Limb (tissue), 2 donors: ENCODE measurements at regions not wholly inside any gene's neighbourhood (a gene's known extent, or its start where the extent isn't known, plus 50 kb on each side); places are given as distances from the start of the nearest gene placed in this dataset.
A peak's percentile ranks its signal among the peaks of the same experiment; 100 is the strongest.

ENCODE experiments used
- DNase-seq, 2 donors: peaks; one replicate each; pipeline ENCODE4 v3.0.0-alpha.2; 2016; ENCODE audit errors: extremely low spot score in 2 of 2

GRCh38 chr15:39495871-39496840 lies 84.7 kb upstream of the THBS1 start:
- no peak for DNase-seq

- no peak for DNase-seq
Observed at GRCh38 chr15:39497016-39497758, 83.7 kb upstream of the THBS1 start.

GRCh38 chr15:39497759-39498565 lies 82.9 kb upstream of the THBS1 start:
- no peak for DNase-seq

DNA sequence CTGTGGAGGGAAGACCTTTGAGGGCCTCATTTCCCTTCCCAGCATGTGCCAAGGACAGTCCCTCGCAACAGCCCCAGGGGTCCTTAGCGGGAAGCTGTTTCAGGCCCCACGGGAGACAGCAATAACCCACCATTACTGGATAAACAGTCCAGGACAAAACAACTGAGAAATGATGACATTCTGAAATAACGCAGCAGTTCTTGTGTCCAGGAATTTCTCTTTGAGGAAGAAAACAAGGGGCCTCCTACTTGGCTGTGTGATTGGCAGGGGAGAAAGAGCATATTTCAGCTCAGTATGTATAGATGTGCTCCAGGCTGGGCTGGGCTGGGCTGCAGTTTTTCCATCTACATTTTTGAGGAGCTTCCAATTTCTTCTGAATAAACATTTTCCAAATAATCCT lies 82.2 kb upstream of the THBS1 start:
- peak in 1 of 2 donors; percentile 80 for DNase-seq

DNA sequence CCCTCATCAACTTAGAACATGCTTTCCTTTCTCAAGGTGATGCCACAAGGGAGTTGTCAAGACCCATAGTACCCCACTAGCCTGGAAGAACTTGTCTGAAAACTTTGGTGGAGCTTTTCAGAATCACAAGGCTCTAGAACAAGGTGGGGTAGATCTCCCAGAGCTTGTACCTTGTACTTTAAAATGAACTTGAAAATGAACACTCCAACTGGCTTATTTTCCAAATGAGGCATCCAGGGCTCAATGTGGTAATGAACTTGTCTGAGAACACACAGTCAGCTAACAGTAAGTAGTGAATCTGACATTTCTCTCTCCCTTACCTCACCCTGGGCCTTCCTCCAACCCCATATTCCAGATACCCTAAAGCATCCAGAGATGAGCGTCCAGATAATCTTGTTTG lies 81.8 kb upstream of the THBS1 start:
- DNase-seq: no peak

DNA sequence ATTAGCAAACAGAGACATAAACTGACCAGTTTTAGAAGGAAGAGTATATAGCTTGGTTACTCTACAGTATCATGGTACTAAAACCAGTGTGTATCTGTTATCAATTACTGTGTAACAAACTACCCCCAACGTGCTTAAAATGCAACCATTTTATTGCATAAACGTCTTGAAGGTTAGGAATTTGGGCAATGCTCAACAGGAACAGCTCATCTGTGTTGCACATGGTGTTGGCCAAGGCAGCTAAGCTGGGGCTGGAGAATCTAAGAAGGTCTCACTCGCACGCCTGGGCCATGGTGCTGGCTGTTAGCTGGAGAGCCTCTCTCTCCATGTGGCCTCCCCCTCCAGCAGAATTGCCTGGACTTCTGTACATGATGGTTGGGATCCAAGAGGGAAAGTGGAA lies 81.2 kb upstream of the THBS1 start:
- no peak for DNase-seq

DNA sequence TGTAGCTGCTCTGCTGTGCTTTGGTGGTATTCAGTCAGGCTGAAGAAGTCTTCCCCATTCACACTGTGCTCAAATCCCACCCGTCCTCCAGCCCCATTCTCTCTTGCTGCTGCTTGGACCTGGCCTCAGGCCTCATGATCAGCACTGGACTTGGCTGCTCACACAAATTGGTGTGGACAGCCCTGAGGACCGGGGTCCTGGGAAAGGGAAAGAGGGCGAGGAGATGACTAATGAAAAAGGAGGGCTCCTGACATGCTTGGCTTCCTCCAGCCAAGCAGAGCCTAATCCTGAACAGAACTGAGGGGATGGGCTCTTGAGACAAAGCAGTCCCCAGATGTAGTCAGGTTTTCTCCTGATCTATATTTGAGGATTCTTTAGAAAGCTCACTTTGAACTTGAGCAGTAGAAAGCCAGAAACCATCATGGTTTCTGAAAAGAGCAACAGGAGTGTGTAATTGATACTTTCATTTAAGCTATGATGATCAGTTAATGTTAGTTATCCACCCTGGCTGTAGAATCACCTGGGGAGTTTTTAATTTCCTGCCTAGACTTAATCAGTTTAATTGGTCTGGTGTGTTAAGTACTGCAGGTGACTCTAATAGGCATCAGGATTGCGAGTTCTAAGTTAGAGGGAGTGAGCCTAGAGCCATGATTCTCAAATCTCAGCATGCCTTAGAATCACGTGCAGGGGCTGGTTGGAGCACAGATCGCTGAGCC lies 79.4 kb upstream of the THBS1 start:
- no peak for DNase-seq

DNA sequence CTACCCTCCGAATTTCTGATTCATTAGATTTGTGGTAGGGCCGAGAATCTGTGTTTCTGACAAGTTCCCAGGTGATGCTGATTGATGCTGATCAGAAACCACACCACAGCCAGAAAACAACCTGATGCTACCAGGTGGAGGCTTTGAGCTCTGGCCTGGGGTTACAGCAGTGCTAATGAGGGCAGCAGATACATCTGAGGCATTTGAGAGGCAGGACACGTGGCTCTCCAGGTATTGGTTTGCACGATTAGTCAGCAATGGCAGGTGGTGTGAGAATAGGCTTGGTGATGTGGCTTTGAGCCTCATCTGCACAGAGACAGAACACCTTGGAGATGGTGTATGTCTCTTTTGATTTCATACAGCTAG lies 78.8 kb upstream of the THBS1 start:
- DNase-seq: no peak

DNA sequence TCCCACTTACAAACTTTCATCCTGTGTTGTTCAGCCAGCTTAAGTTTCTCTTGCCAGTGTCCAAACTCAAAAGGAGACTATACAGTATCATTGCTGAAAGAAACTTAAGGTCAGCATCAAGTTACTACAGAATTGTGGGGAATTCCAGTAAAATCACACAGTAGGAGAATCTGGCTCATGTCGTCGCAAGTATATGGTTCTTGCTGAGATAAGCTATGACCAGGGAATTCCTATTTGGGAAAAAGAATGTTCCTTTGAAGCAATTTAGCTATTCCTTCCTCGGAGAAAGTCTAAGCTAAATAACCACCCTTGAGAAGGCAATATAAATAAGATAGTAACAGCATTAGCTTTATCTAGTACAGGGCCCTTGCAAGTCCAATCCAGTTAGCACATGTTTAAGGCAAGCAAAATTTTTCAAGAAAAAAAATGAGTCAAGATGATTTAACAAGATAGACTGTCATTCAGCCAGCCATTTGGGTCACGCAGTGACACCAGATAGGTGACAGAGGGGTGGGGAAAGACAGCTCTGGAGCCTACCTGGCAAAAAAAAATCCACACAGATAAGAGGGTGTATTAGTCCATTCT lies 78.2 kb upstream of the THBS1 start:
- DNase-seq: no peak

DNA sequence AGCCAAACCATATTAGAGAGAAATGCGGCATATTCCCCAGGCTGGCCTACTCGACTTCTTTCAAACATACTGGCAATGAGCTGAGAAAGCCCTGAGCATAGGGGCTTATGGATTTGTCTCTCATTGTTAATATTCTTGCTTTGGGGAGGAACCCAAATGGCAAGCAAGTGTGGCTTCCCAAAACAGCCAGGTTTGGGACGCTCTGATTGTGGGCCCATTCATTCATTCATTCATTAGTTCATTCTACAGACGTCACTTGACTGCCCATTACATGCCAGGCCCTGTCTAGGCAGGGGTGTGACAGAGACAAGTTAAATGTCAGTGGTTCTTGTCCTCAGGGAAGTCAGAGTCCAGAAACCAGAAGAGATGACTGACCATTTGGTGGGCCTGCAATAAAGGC lies 77.4 kb upstream of the THBS1 start:
- DNase-seq: no peak

DNA sequence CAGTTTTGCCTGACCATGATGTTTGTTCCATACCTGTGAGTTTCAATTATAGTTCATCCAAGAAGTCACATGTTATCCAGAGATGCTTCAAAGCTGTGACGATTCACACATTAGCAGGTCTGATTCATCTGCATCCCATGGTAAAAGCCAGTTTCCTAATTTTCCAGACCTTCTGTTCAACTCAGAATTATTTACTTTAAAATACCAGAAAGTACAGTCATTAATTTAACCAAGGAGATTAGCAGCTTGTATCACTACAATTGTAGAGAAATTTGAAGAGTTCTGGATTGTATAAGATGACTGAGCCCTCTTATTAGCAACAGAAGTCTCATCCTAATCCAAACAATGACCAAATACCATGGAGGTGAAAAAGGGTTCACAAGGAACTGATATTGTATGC lies 76.1 kb upstream of the THBS1 start:
- DNase-seq: no peak

GRCh38 chr15:39506146-39506545 lies 74.7 kb upstream of the THBS1 start:
- DNase-seq: no peak

DNA sequence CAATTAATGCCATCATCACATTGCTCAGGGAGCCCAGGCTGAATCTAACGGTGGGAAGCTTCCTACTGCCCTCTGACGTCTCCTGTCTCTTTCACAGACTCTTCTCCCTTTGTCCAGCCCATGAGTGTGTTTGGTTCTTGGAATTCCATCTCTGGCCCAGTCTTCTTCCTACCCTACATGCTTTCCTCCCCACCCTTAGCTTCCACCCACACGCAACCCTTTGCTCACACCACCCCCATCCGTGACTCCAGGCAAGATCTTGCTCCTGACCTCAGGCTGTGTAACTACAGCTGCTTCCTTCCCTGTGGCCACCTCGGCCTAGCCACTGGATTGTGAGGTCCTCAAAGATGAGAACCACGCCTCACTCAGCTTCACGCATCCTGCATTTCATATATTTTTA lies 72.3 kb upstream of the THBS1 start:
- no peak for DNase-seq

DNA sequence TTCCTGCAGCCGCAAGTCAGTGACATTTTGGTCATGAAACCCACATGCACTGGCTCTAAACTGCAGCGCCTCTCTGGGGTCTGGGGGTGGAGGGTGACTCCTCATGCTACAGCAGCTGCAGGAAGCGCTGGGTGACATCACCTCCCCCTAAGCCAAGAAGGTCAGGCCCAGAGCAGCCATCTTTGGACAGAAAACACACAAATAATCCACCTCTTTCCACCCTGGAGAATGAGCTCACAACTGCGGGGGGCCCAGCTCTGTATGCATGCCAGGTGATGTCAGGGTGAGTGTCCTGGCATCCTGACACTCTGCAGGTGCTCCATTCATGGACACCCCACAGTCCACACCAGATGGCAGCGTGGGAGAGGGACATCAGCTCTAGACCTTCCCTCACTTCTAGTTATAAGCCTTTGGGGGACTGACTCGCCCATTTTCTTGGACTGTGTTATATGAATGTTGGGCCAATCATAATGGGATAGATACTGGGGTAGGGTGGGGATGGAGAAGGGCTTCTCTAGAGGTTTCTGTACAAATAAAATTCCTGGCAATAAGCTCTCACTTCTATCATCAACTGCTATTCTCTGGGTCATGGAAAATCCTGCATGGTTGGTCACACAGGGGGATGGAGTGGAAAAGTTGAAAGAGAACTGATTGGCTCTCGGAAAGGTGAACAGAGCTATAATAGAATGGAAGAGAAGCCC lies 70.7 kb upstream of the THBS1 start:
- no peak for DNase-seq

DNA sequence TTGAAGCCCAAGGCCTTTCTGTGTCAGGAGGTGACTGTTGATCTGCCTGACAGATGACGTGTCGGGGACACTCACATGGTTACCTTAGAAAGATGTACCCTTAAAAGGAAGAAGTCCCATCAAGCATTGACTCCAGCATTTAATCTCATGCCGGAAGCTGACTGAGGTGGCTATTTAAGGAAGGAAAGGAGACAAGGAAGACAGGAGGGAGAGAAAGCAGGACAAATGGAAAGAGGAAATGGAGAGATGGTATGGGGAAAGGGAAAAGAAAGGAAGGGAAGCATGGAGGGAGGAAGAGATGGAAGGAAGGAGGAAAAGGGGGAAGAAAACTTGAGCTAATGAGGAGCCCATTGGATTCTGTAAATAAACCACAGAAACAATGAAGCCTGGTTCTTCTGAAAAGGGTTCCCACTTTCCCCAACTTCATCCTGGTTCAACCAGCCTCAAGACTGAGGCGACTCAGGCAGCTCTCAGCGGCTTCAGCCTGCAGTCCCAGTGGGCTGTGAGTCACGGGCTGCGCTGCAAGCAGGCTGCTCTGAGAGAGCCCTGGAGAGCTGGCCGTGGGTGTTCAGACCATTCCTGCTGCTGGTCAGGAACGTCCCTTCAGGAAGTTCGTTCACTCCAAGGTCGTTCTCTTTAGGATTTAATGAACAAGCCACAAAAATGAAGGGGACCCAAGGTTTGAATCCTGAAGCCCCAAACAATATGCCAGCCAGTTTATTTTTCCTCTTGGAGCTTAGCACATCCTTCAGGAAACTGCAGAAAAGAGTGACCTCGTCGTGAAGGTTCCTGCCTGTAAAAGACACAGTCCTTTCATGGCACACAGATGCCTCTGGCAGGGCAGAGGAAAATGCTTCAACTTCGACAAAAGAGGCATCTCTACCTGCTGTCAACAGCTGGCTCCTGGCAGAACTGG lies 69.6 kb upstream of the THBS1 start:
- DNase-seq: no peak

DNA sequence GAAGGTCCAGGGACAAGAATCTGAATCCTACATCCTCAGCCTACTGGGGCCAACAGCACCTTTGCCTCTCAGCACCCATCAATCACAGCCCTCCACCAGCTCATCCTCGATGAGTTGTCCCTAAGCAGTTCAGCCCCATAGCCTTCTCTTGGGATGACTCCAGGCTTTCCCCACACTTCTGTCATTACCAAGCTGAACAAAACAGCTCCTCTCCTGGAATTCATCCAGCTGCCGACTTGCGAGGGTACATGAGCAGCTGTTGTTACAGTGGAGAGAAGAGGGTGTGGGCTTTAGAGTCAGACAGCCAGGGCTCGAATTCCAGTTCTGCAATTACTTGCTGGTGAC lies 69.0 kb upstream of the THBS1 start:
- DNase-seq: no peak

DNA sequence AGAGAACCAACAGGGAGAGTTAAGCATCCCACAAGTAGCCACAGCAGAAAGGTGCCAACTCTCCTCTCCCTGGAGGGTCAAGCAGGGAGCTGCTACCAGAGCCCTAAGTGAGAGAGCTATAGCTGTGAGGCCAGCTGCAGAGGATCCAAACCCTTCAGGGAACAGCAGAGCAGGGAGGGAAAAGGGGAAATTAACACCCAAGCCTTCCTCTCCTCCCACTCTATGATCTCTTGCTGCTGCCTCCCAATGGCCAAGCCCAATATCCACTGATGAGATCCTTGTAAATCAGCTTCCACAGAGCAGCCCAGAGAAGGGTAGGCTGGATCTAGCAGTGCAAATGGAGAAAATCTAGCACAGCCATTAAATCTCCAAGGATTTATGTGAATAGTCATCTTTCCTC lies 68.2 kb upstream of the THBS1 start:
- no peak for DNase-seq

DNA sequence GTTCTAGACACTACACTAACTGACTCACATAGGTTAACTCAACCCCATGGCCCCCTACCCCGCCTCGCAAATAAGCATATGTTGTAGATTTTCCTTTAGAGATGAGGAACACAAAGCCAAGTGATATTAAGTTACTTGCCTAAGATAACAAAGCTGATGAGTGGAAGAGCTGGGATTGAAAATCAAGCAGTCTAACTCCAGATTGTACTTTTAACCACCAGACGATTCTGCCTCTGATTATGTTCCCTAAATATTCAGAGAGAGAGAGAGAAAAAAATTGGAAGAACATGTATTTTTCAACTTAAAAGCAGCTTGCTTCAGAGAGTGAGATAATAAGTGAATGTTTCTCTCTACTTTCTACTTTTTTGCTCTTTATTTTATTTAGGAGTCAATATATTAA lies 66.9 kb upstream of the THBS1 start:
- no peak for DNase-seq

DNA sequence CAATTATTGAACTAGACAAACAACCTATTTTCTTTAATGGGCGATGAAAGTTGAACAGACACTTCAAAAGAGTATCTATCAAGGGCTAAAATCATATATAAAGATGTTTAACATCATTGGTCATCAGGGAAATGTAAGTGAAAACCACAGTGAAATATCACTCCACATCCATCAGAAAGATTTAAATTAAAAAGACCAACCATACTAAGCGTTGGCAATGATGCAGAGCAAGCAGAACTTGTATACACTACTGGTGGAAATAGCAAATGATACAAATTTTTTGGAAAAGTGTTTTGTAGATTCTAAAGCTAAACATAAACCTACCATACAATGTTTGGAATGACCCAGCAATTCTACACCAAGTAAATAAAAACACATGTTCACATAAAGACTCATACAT lies 65.9 kb upstream of the THBS1 start:
- no peak for DNase-seq
